ENCODE measurements at regions not wholly inside any gene's neighbourhood (a gene's known extent, or its start where the extent isn't known, plus 50 kb on each side); places are given as distances from the start of the nearest gene placed in this dataset.
"Not testable (repeated sequence)": the region's sequence is repeated elsewhere in the genome, so short reads cannot be mapped to it uniquely, and the experiment has no call there.

GRCh38 chr21:8987896-8988295, 1533.5 kb upstream of the TPTE start:
- POLR2A ChIA-PET; H3K4me3 Mint-ChIP-seq; H3K4me1 Mint-ChIP-seq; CTCF ChIA-PET; ATAC-seq; H3K27ac Mint-ChIP-seq; DNase-seq (ENCODE audit: low spot score): not testable (repeated sequence)
- Mint-ChIP-seq H3K27me3 (ENCODE audit: low read depth) (peaks cover 39% of the 10 kb centered on the region), H3K9me3 (peaks cover 44% of the 10 kb centered on the region), H3K36me3 (peaks cover 44% of the 10 kb centered on the region)

DNA sequence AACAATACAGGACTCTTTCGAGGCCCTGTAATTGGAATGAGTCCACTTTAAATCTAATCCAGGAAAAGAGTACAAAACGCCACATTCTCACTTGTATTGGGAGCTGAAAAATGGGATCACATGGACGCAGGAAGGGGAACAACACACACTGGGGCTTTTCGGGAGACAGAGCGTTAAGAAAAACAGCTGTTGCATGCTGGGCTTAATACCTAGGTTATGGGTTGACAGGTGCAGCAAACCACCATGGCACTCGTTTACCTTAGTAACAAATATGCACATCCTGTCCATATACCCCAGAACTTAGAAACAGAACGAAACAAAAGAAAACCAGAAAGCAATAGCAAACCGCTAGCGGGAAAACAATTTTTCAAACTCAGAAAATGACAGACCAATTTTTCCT, 1532.7 kb upstream of the TPTE start:
- ChIA-PET CTCF (no interaction called here), POLR2A (no interaction called here)
- H3K9me3 Mint-ChIP-seq = peaks cover 52% of the 10 kb centered on the region
- no peak overlapping the region for H3K4me3 Mint-ChIP-seq
- ATAC-seq = no peak
- peaks cover 52% of the 10 kb centered on the region for H3K36me3 Mint-ChIP-seq
- H3K4me1 Mint-ChIP-seq = no peaks in the 10 kb centered on the region
- H3K27ac Mint-ChIP-seq = no peak overlapping the region
- no peak for DNase-seq (ENCODE audit: low spot score)
- H3K27me3 Mint-ChIP-seq (ENCODE audit: low read depth) = peaks cover 47% of the 10 kb centered on the region
- TF ChIP-seq SMAD3 (CRISPR knock-in tag; IDR thresholded peaks at IDR 0.05; ENCODE audit: borderline replicate concordance) (no peak), PRRX2 (CRISPR knock-in tag; IDR thresholded peaks at IDR 0.05) (no peak), MYBL2 (CRISPR knock-in tag; IDR thresholded peaks at IDR 0.05) (no peak), TCF7 (CRISPR knock-in tag; IDR thresholded peaks at IDR 0.05; ENCODE audit: low read depth) (no peak), ZNF121 (CRISPR knock-in tag; IDR thresholded peaks at IDR 0.05) (no peak), AR (CRISPR knock-in tag; IDR thresholded peaks at IDR 0.05) (no peak), ESRRA (CRISPR knock-in tag; IDR thresholded peaks at IDR 0.05; ENCODE audit: borderline replicate concordance) (no peak), FOXK1 (CRISPR knock-in tag; IDR thresholded peaks at IDR 0.05) (no peak), ELF4 (CRISPR knock-in tag; IDR thresholded peaks at IDR 0.05; ENCODE audit: low read depth) (no peak), CREM (CRISPR knock-in tag; IDR thresholded peaks at IDR 0.05) (no peak), NFYB (CRISPR knock-in tag; conservative IDR thresholded peaks at IDR 0.05; ENCODE audit: low read depth) (no peak), MAX (CRISPR knock-in tag; IDR thresholded peaks at IDR 0.05) (no peak), CBFB (CRISPR knock-in tag; IDR thresholded peaks at IDR 0.05; ENCODE audit: low read depth) (no peak), IRF1 (CRISPR knock-in tag; IDR thresholded peaks at IDR 0.05) (no peak)
- TF ChIP-seq, protein P1, sequence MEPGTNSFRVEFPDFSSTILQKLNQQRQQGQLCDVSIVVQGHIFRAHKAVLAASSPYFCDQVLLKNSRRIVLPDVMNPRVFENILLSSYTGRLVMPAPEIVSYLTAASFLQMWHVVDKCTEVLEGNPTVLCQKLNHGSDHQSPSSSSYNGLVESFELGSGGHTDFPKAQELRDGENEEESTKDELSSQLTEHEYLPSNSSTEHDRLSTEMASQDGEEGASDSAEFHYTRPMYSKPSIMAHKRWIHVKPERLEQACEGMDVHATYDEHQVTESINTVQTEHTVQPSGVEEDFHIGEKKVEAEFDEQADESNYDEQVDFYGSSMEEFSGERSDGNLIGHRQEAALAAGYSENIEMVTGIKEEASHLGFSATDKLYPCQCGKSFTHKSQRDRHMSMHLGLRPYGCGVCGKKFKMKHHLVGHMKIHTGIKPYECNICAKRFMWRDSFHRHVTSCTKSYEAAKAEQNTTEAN (CRISPR knock-in tag; IDR thresholded peaks at IDR 0.05) = no peak

DNA sequence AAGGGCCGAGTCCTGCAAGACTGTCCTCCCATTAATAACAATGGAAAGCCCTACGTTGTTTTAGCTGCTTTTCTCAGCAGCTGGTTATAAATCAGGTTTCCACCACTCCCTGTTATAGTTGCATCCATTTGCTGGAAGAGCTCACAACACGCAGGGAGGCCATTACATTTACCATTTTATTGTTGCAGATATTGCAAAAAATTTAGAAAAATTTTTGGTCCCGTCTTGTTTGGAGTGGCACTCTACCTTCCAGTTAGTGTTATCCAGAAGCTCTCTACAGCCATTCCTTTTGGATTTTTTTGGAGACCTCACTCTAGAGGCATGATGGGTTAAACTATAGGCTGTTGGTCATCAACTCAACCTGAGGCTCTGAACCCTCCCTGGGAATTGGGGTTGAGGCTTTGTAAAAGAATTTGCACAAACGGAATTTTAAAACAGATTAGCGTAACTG, 1532.1 kb upstream of the TPTE start:
- Mint-ChIP-seq H3K9me3 (peaks cover 58% of the 10 kb centered on the region), H3K27ac (no peak overlapping the region), H3K36me3 (peaks cover 58% of the 10 kb centered on the region), H3K4me3 (no peak overlapping the region), H3K27me3 (ENCODE audit: low read depth) (peaks cover 53% of the 10 kb centered on the region), H3K4me1 (no peaks in the 10 kb centered on the region)
- CTCF ChIA-PET = no interaction called here
- ATAC-seq (peak; percentile 9), DNase-seq (ENCODE audit: low spot score) (no peak)
- POLR2A ChIA-PET = no interaction called here
- TF ChIP-seq IRF2 (CRISPR knock-in tag; IDR thresholded peaks at IDR 0.05; ENCODE audit: borderline replicate concordance, low read depth) (no peak), JUN (CRISPR knock-in tag; IDR thresholded peaks at IDR 0.05) (no peak), KAT7 (CRISPR knock-in tag; IDR thresholded peaks at IDR 0.05; ENCODE audit: borderline replicate concordance) (no peak), ZNF425 (CRISPR knock-in tag; conservative IDR thresholded peaks at IDR 0.05) (no peak), ZSCAN18 (CRISPR knock-in tag; IDR thresholded peaks at IDR 0.05) (no peak), IRF1 (CRISPR knock-in tag; IDR thresholded peaks at IDR 0.05) (no peak)

All from WTC11 (cell line).